B cell (primary cell): ENCODE measurements at regions not wholly inside any gene's neighbourhood (a gene's known extent, or its start where the extent isn't known, plus 50 kb on each side); places are given as distances from the start of the nearest gene placed in this dataset.

Experiments
- ATAC-seq: fragments of 200-7000 bp; cut with Tn5 transposase; one replicate; pipeline ENCODE4 v1.10.0; 2021; ENCODE audit warnings: low read depth, mild to moderate bottlenecking, moderate number of reproducible peaks, moderate library complexity
- CTCF ChIA-PET: fragments of 350-600 bp; sonication (Branson Sonifier 250); formaldehyde crosslinking; loops from one replicate; lab custom pipeline; 2021; ENCODE audit warnings: antibody characterized with exemption, inconsistent platforms; lab: Charles Lee
- POLR2A ChIA-PET: fragments of 350-600 bp; sonication (Branson Sonifier 250); formaldehyde crosslinking; loops from one replicate; lab custom pipeline; 2021; ENCODE audit warnings: antibody characterized with exemption; lab: Charles Lee
- DNase-seq: peaks from one replicate; pipeline ENCODE4 v3.0.0; 2013
- H2AFZ ChIP-seq: 2 replicates; pipeline ENCODE4 v1.6.1; 2012; ENCODE audit warnings: mild to moderate bottlenecking, low read depth, low read length; ENCODE audit not compliant: insufficient read depth, poor library complexity, severe bottlenecking
- H3K27ac ChIP-seq, 2 donors: 1 replicate in 1 of 2; 2 replicates in 1 of 2; pipeline ENCODE4 v1.5.1; 2012 to 2013; ENCODE audit warnings: low read length in 2 of 2, mild to moderate bottlenecking in 2 of 2, moderate library complexity in 1 of 2
- H3K27me3 ChIP-seq, 4 experiments: fragments of 200-600 bp in 1 of 4; sonication (generic) in 1 of 4; replicated peaks in 1 of 4; 1 replicate in 2 of 4; 2 replicates in 2 of 4; pipeline versions ENCODE4 v1.6.1 to v1.7.0; 2013 to 2016; ENCODE audit warnings: low read length in 3 of 4, mild to moderate bottlenecking in 2 of 4, mixed read lengths in 1 of 4, moderate library complexity in 1 of 4; ENCODE audit not compliant: insufficient read depth in 4 of 4, control insufficient read depth in 3 of 4; ENCODE audit errors: control extremely low read depth in 1 of 4
- H3K36me3 ChIP-seq, 2 experiments: replicated peaks in 1 of 2; 1 replicate in 1 of 2; 2 replicates in 1 of 2; pipeline versions ENCODE4 v1.6.1 to v1.7.1; 2013; ENCODE audit warnings: low read length in 1 of 2; ENCODE audit not compliant: insufficient read depth in 2 of 2, control insufficient read depth in 1 of 2; ENCODE audit errors: control extremely low read depth in 1 of 2, extremely low read depth in 1 of 2
- H3K4me1 ChIP-seq, 2 donors: fragments of 200-600 bp in 1 of 2; sonication (generic) in 1 of 2; 1 replicate in 1 of 2; 2 replicates in 1 of 2; pipeline versions ENCODE4 v1.5.1 to v1.6.1; 2013 to 2017; ENCODE audit warnings: low read length in 2 of 2; ENCODE audit not compliant: control insufficient read depth in 2 of 2, insufficient read depth in 2 of 2
- H3K4me2 ChIP-seq: replicated peaks from 2 replicates; pipeline ENCODE3; 2012; ENCODE audit warnings: mild to moderate bottlenecking, low read depth, low read length; ENCODE audit not compliant: poor library complexity, severe bottlenecking
- H3K4me3 ChIP-seq, 5 experiments: fragments of 200-600 bp in 1 of 5; sonication (generic) in 1 of 5; 1 replicate in 3 of 5; 2 replicates in 2 of 5; pipeline versions ENCODE4 v1.5.1 to v1.7.0; 2011 to 2016; ENCODE audit warnings: low read length in 4 of 5, mild to moderate bottlenecking in 4 of 5, low read depth in 2 of 5, control low read depth in 1 of 5, moderate library complexity in 1 of 5; ENCODE audit not compliant: insufficient read depth in 1 of 5; ENCODE audit errors: control extremely low read depth in 1 of 5, extremely low read depth in 1 of 5
- H3K79me2 ChIP-seq: fragments of 200-600 bp; sonication (generic); one replicate; pipeline ENCODE4 v1.6.0; 2016; ENCODE audit warnings: low read length; ENCODE audit not compliant: control insufficient read depth, insufficient read depth
- H3K9ac ChIP-seq: fragments of 200-600 bp; sonication (generic); 2 replicates; pipeline ENCODE4 v1.6.1; 2017; ENCODE audit warnings: mild to moderate bottlenecking, low read length, moderate library complexity
- H3K9me3 ChIP-seq, 3 donors: one replicate each; pipeline versions ENCODE4 v1.6.1 to v1.7.1; 2013; ENCODE audit warnings: low read length in 2 of 3; ENCODE audit not compliant: control insufficient read depth in 2 of 3, insufficient read depth in 1 of 3; ENCODE audit errors: control extremely low read depth in 1 of 3
- H4K20me1 ChIP-seq: 2 replicates; pipeline ENCODE4 v1.6.0; 2012; ENCODE audit warnings: mild to moderate bottlenecking, low read length; ENCODE audit not compliant: insufficient read depth, control insufficient read depth, poor library complexity, severe bottlenecking
- H3K27ac Mint-ChIP-seq: one replicate; pipeline ENCODE4 v1.8.0; 2021; ENCODE audit warnings: mixed read lengths
- H3K27me3 Mint-ChIP-seq: one replicate; pipeline ENCODE4 v1.8.0; 2021; ENCODE audit warnings: mixed read lengths
- H3K4me1 Mint-ChIP-seq: one replicate; pipeline ENCODE4 v1.8.0; 2021; ENCODE audit warnings: mixed read lengths
- H3K4me3 Mint-ChIP-seq: one replicate; pipeline ENCODE4 v1.8.0; 2021; ENCODE audit warnings: mixed read lengths
- H3K9me3 Mint-ChIP-seq: one replicate; pipeline ENCODE4 v1.8.0; 2022; ENCODE audit warnings: mixed read lengths; ENCODE audit not compliant: insufficient read depth
- CTCF ChIP-seq: fragments of 200-600 bp; IDR thresholded peaks from one replicate; pipeline ENCODE4 v1.8.0; 2022; ENCODE audit warnings: antibody characterized with exemption, mild to moderate bottlenecking
- EZH2 ChIP-seq: IDR thresholded peaks from 2 replicates; pipeline ENCODE4 v1.6.1; 2012; ENCODE audit warnings: borderline replicate concordance, low read depth, mild to moderate bottlenecking, moderate library complexity, low read length; ENCODE audit not compliant: insufficient read depth, poor library complexity, severe bottlenecking
- WGBS: methylation state at CpG from one replicate; pipeline ENCODE4 v1.1.5; 2013; ENCODE audit warnings: missing lambda C conversion rate; ENCODE audit not compliant: insufficient coverage; 5-methylcytosine and 5-hydroxymethylcytosine counted together
- intact Hi-C: fragments of 100-400 bp; cut with micrococcal nuclease; formaldehyde crosslinking; loops from one replicate; pipeline ENCODE4 v1.10.0; 2022

GRCh38 chr5:18329328-18329727, 695.1 kb downstream of the TAF11L14 start:
- no peak overlapping the region for H3K27ac ChIP-seq
- no peak overlapping the region for H3K4me2 ChIP-seq
- no peak overlapping the region for H2AFZ ChIP-seq
- POLR2A ChIA-PET: no interaction called here
- H3K9me3 ChIP-seq: no peaks in the 10 kb centered on the region
- Mint-ChIP-seq H3K27ac (no peak overlapping the region), H3K9me3 (peaks cover 5% of the 10 kb centered on the region), H3K4me1 (no peaks in the 10 kb centered on the region), H3K4me3 (no peak overlapping the region), H3K27me3 (peaks cover 5% of the 10 kb centered on the region)
- H4K20me1 ChIP-seq: no peaks in the 10 kb centered on the region
- DNase-seq (no peak), ATAC-seq (no peak)
- H3K36me3 ChIP-seq: no peaks in the 10 kb centered on the region
- no peaks in the 10 kb centered on the region for H3K4me1 ChIP-seq
- intact Hi-C loops: no loop called here
- no peak overlapping the region for H3K4me3 ChIP-seq
- TF ChIP-seq CTCF (no peak), EZH2 (no peak)
- CTCF ChIA-PET: interaction anchor here (1.1 kb wide), 1 partner anchor 48 kb away, joined by 3 read pairs; no protein-coding TSS in a partner anchor
- H3K9ac ChIP-seq: no peak overlapping the region
- H3K27me3 ChIP-seq: no peaks in the 10 kb centered on the region
- H3K79me2 ChIP-seq: no peaks in the 10 kb centered on the region

- Mint-ChIP-seq H3K4me1 (no peaks in the 10 kb centered on the region), H3K27ac (no peak overlapping the region), H3K9me3 (peaks cover 2% of the 10 kb centered on the region), H3K27me3 (no peaks in the 10 kb centered on the region), H3K4me3 (no peak overlapping the region)
- intact Hi-C loops: no loop called here
- H4K20me1 ChIP-seq: no peaks in the 10 kb centered on the region
- no peak overlapping the region for H2AFZ ChIP-seq
- ChIA-PET POLR2A (no interaction called here), CTCF (no interaction called here)
- no peaks in the 10 kb centered on the region for H3K27me3 ChIP-seq
- no CpG with 5 or more reads among the region's 1 CpG for WGBS
- H3K9ac ChIP-seq: no peak overlapping the region
- no peaks in the 10 kb centered on the region for H3K9me3 ChIP-seq
- DNase-seq: no peak
- no peaks in the 10 kb centered on the region for H3K79me2 ChIP-seq
- no peak for ATAC-seq
- no peak overlapping the region for H3K4me3 ChIP-seq
- no peak overlapping the region for H3K27ac ChIP-seq
- H3K4me1 ChIP-seq: no peaks in the 10 kb centered on the region
- H3K4me2 ChIP-seq: no peak overlapping the region
- H3K36me3 ChIP-seq: no peaks in the 10 kb centered on the region
- no peak for TF ChIP-seq EZH2
These were observed 699.6 kb downstream of the TAF11L14 start for GRCh38 chr5:18333841-18334240.
